HEK293T (cell line): ENCODE measurements at regions not wholly inside any gene's neighbourhood (a gene's known extent, or its start where the extent isn't known, plus 50 kb on each side); places are given as distances from the start of the nearest gene placed in this dataset.

Experiments used
- BHLHE40 ChIP-seq: fragments of 450-650 bp; IDR thresholded peaks from 2 replicates; pipeline ENCODE4 v1.6.1; 2016; ENCODE audit warnings: mild to moderate bottlenecking, moderate library complexity, borderline replicate concordance
- CTBP1 ChIP-seq: fragments of 450-650 bp; IDR thresholded peaks from 2 replicates; pipeline ENCODE4 v1.6.1; 2016; ENCODE audit warnings: borderline replicate concordance
- ELF4 ChIP-seq: fragments of 450-650 bp; IDR thresholded peaks from 2 replicates; pipeline ENCODE4 v1.6.1; 2017; ENCODE audit warnings: antibody characterized with exemption
- FOXA1 ChIP-seq: fragments of 450-650 bp; IDR thresholded peaks from 2 replicates; pipeline ENCODE4 v1.6.1; 2016; ENCODE audit warnings: mild to moderate bottlenecking
- FOXK2 ChIP-seq: fragments of 450-650 bp; IDR thresholded peaks from 2 replicates; pipeline ENCODE4 v1.6.1; 2016; ENCODE audit warnings: mild to moderate bottlenecking
- FOXM1 ChIP-seq: fragments of 450-650 bp; IDR thresholded peaks from 2 replicates; pipeline ENCODE4 v1.6.1; 2017; ENCODE audit warnings: mild to moderate bottlenecking, borderline replicate concordance
- HDGF ChIP-seq: fragments of 450-650 bp; IDR thresholded peaks from 2 replicates; pipeline ENCODE4 v1.6.1; 2017; ENCODE audit warnings: antibody characterized with exemption, borderline replicate concordance
- LEF1 ChIP-seq: fragments of 450-650 bp; IDR thresholded peaks from 2 replicates; pipeline ENCODE4 v1.6.1; 2017; ENCODE audit warnings: mild to moderate bottlenecking, borderline replicate concordance
- NFRKB ChIP-seq: fragments of 450-650 bp; IDR thresholded peaks from 2 replicates; pipeline ENCODE4 v1.6.1; 2016; ENCODE audit warnings: mild to moderate bottlenecking, moderate library complexity
- SP1 ChIP-seq: fragments of 450-650 bp; IDR thresholded peaks from 2 replicates; pipeline ENCODE4 v1.6.1; 2017
- SUZ12 ChIP-seq: fragments of 450-650 bp; IDR thresholded peaks from 2 replicates; pipeline ENCODE4 v1.6.1; 2016; ENCODE audit warnings: mild to moderate bottlenecking
- TARDBP ChIP-seq: fragments of 450-650 bp; IDR thresholded peaks from 2 replicates; pipeline ENCODE4 v1.6.1; 2016
- TF ChIP-seq, protein P1 (sequence below): fragments of 450-650 bp; IDR thresholded peaks from 2 replicates; pipeline ENCODE4 v1.6.1; 2016

GRCh38 chr12:89103831-89104230 is 248.5 kb downstream of the DUSP6 start:
- TF ChIP-seq ELF4 (no peak), SUZ12 (no peak), FOXM1 (no peak), CTBP1 (no peak), SP1 (no peak), BHLHE40 (no peak), FOXK2 (no peak), LEF1 (no peak), HDGF (no peak), NFRKB (no peak), FOXA1 (no peak), TARDBP (no peak)
- TF ChIP-seq, protein P1, sequence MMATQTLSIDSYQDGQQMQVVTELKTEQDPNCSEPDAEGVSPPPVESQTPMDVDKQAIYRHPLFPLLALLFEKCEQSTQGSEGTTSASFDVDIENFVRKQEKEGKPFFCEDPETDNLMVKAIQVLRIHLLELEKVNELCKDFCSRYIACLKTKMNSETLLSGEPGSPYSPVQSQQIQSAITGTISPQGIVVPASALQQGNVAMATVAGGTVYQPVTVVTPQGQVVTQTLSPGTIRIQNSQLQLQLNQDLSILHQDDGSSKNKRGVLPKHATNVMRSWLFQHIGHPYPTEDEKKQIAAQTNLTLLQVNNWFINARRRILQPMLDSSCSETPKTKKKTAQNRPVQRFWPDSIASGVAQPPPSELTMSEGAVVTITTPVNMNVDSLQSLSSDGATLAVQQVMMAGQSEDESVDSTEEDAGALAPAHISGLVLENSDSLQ, result no peak
